Adrenal gland (tissue), 5 donors: ENCODE measurements at regions not wholly inside any gene's neighbourhood (a gene's known extent, or its start where the extent isn't known, plus 50 kb on each side); places are given as distances from the start of the nearest gene placed in this dataset.

ENCODE experiments used
- POLR2A ChIP-seq, 2 donors: fragments of 450-650 bp; IDR thresholded peaks; one replicate each; pipeline ENCODE4 v1.6.1; 2017; ENCODE audit warnings: antibody characterized with exemption in 2 of 2, mild to moderate bottlenecking in 2 of 2, moderate library complexity in 1 of 2
- TF ChIP-seq, protein P1 (sequence below), 6 experiments: fragments of 450-650 bp in 4 of 6; fragments of 200-600 bp in 2 of 6; sonication (generic) in 1 of 6; IDR thresholded peaks; 1 replicate in 5 of 6; 2 replicates in 1 of 6; pipeline versions ENCODE4 v1.5.1 to v1.8.0; 2016 to 2021; ENCODE audit warnings: antibody characterized with exemption in 6 of 6, mild to moderate bottlenecking in 2 of 6, moderate library complexity in 1 of 6
- donor health status: DM: no; HTN: no; CAD: no.

DNA sequence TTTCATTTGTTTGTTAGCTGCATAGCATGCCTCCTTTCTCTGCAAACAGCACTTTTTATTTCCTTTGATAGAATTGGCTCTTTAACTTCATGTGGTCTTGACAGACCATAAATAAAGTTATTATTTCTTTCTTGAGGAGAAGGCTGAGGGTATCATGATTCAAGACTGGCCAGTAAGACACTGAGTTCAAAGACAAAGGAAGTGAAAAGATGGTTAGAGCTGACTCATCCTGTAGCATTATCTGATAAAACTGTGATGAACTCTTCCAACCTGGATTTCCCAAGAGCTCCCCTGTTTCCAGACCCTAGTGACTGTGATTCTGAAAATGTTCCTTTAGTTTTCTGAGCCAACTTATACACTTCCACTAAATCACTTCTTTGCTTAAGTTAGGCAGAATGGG lies 179.3 kb upstream of the FAT3 start:
- TF ChIP-seq, protein P1, sequence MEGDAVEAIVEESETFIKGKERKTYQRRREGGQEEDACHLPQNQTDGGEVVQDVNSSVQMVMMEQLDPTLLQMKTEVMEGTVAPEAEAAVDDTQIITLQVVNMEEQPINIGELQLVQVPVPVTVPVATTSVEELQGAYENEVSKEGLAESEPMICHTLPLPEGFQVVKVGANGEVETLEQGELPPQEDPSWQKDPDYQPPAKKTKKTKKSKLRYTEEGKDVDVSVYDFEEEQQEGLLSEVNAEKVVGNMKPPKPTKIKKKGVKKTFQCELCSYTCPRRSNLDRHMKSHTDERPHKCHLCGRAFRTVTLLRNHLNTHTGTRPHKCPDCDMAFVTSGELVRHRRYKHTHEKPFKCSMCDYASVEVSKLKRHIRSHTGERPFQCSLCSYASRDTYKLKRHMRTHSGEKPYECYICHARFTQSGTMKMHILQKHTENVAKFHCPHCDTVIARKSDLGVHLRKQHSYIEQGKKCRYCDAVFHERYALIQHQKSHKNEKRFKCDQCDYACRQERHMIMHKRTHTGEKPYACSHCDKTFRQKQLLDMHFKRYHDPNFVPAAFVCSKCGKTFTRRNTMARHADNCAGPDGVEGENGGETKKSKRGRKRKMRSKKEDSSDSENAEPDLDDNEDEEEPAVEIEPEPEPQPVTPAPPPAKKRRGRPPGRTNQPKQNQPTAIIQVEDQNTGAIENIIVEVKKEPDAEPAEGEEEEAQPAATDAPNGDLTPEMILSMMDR (IDR thresholded peaks at IDR 0.05) = no peak
- no peak for TF ChIP-seq POLR2A (IDR thresholded peaks at IDR 0.05)
